ENCODE measurements at regions not wholly inside any gene's neighbourhood (a gene's known extent, or its start where the extent isn't known, plus 50 kb on each side); places are given as distances from the start of the nearest gene placed in this dataset.

- no peaks in the 10 kb centered on the region for H3K9me3 ChIP-seq
- intact Hi-C loops (cut with DNase I; ENCODE audit: low total_unique reads) (no loop called here), in situ Hi-C loops (cut with MboI; ENCODE audit: low sequenced_read_pairs in 4 of 4) (no loop called here)
- H3K27me3 ChIP-seq, result no peaks in the 10 kb centered on the region
- no peak overlapping the region for H3K27ac ChIP-seq
- no peaks in the 10 kb centered on the region for H3K36me3 ChIP-seq
- TF ChIP-seq, protein P1, sequence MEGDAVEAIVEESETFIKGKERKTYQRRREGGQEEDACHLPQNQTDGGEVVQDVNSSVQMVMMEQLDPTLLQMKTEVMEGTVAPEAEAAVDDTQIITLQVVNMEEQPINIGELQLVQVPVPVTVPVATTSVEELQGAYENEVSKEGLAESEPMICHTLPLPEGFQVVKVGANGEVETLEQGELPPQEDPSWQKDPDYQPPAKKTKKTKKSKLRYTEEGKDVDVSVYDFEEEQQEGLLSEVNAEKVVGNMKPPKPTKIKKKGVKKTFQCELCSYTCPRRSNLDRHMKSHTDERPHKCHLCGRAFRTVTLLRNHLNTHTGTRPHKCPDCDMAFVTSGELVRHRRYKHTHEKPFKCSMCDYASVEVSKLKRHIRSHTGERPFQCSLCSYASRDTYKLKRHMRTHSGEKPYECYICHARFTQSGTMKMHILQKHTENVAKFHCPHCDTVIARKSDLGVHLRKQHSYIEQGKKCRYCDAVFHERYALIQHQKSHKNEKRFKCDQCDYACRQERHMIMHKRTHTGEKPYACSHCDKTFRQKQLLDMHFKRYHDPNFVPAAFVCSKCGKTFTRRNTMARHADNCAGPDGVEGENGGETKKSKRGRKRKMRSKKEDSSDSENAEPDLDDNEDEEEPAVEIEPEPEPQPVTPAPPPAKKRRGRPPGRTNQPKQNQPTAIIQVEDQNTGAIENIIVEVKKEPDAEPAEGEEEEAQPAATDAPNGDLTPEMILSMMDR (IDR thresholded peaks at IDR 0.05 in 4 of 5, conservative IDR thresholded peaks at IDR 0.05 in 1 of 5), result no peak
- DNase-seq (no peak), ATAC-seq (no peak)
- H3K4me3 ChIP-seq, result no peak overlapping the region
- no peaks in the 10 kb centered on the region for H3K4me1 ChIP-seq
Observed at GRCh38 chr2:136448986-136449780, 316.2 kb upstream of the THSD7B start.

GRCh38 chr2:136448432-136448831 lies 316.9 kb upstream of the THSD7B start:
- intact Hi-C loops (cut with DNase I; ENCODE audit: low total_unique reads), result no loop called here
- Histone ChIP-seq H3K36me3 (no peaks in the 10 kb centered on the region), H3K4me3 (no peak overlapping the region), H3K9me3 (no peaks in the 10 kb centered on the region), H3K27me3 (no peaks in the 10 kb centered on the region), H3K4me1 (no peaks in the 10 kb centered on the region), H3K27ac (no peak overlapping the region)
- in situ Hi-C loops (cut with MboI; ENCODE audit: low sequenced_read_pairs in 4 of 4), result no loop called here
- TF ChIP-seq, protein P1 (IDR thresholded peaks at IDR 0.05 in 4 of 5, conservative IDR thresholded peaks at IDR 0.05 in 1 of 5), result no peak
- no peak for TF ChIP-seq POLR2A (IDR thresholded peaks at IDR 0.05)
- no peak for ATAC-seq
- DNase-seq, result no peak

DNA sequence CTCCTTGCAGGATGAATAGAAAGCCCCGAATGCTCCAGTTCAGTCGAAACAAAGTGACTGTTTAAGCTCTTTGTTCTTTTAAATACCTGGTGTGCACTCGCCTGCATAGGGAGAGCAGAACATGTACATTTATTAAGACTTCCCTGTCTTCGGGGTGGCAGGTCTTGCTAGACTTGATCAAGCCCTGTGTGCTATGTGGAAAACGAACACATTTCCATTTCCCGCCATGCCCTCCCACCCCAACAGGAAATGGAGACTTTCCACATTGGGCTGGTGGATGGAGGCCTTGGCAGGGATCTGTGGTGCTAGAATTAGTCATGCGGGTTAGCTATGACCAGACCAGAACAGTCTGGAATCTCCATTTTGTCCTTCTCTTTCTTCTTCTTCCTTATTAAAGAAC lies 321.0 kb upstream of the THSD7B start:
- no peak overlapping the region for H3K27ac ChIP-seq
- intact Hi-C loops (cut with DNase I; ENCODE audit: low total_unique reads), result no loop called here
- ATAC-seq (no peak), DNase-seq (no peak)
- H3K36me3 ChIP-seq, result no peaks in the 10 kb centered on the region
- H3K27me3 ChIP-seq, result no peaks in the 10 kb centered on the region
- no peaks in the 10 kb centered on the region for H3K4me1 ChIP-seq
- no peak overlapping the region for H3K4me3 ChIP-seq
- no peak for TF ChIP-seq POLR2A (IDR thresholded peaks at IDR 0.05)
- TF ChIP-seq, protein P1 (IDR thresholded peaks at IDR 0.05 in 4 of 5, conservative IDR thresholded peaks at IDR 0.05 in 1 of 5), result no peak
- no peaks in the 10 kb centered on the region for H3K9me3 ChIP-seq
- in situ Hi-C loops (cut with MboI; ENCODE audit: low sequenced_read_pairs in 4 of 4), result no loop called here

DNA sequence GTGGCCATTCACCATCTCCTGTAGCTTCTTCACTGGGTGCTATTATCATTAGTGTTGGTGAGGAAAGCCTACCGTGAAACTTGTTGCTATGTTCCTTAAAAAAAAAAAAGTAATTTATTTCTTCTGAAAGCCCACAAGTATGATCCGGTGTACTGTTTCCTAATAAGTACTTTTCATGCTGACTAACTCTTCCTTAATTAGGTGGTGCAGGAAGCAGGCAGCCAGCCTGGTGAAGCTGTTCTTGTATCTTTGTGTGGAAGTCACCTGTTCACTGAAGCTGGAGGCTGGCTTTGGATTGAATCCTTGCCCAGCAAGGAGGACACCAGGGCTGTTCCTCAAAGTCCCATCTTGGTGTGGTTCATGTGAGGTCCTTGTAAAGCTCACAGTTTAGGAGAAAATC lies 321.7 kb upstream of the THSD7B start:
- no peak overlapping the region for H3K27ac ChIP-seq
- TF ChIP-seq, protein P1 (IDR thresholded peaks at IDR 0.05 in 4 of 5, conservative IDR thresholded peaks at IDR 0.05 in 1 of 5), result no peak
- no peak for TF ChIP-seq POLR2A (IDR thresholded peaks at IDR 0.05)
- H3K36me3 ChIP-seq, result no peaks in the 10 kb centered on the region
- ATAC-seq, result no peak
- intact Hi-C loops (cut with DNase I; ENCODE audit: low total_unique reads) (no loop called here), in situ Hi-C loops (cut with MboI; ENCODE audit: low sequenced_read_pairs in 4 of 4) (no loop called here)
- no peaks in the 10 kb centered on the region for H3K4me1 ChIP-seq
- H3K4me3 ChIP-seq, result no peak overlapping the region
- no peaks in the 10 kb centered on the region for H3K9me3 ChIP-seq
- no peaks in the 10 kb centered on the region for H3K27me3 ChIP-seq
- no peak for DNase-seq
